ENCODE measurements at regions not wholly inside any gene's neighbourhood (a gene's known extent, or its start where the extent isn't known, plus 50 kb on each side); places are given as distances from the start of the nearest gene placed in this dataset.
A peak's percentile ranks its signal among the peaks of the same experiment; 100 is the strongest.

DNA sequence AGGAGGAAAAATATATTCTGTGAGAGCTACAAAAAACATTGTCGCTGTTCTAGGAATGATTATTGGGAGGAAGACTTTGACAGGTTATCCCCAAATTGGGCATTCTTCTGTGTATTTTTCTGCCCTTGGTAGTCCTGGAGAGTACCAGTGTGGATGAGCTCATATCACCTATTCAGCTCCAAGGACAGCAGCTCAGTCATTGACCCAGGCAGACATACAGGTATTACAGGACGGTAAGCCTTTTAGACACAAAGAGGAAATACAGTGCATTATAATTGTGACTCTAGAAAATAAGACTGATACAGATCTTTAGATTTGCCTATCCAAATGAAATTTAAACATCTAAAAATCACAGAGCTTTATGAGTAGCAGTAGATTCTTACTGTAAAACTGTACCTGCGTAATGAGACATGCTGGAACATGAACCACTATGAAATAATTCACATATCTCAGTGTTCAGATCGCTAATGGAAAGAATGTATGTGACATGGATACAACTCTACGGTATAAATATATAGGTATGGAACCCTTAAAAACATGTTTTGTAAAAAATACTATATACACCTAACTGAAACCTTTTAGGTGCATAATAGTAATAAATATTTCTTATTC, 56.0 kb downstream of the PLK2 start:
- no peak for DNase-seq

DNA sequence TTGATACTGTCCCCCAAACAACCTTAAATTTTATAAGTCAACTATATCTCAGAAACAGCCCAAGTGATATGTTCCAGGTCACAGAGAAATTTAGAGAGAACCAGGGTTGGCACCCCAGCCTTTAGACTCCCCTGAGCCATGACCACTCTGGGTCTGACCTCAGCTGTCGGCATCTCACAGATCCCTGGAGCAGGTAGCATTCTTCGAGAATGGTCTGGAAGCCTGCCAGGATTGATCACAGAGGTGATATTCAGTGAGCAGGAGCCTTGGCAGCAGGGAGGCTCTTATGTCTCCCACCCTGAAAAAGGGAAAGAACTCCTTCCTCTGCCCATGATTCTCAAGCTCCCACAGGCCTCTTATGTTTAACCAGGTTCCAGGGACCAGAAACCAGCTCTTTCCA, 58.2 kb downstream of the PLK2 start:
- no peak for DNase-seq

DNA sequence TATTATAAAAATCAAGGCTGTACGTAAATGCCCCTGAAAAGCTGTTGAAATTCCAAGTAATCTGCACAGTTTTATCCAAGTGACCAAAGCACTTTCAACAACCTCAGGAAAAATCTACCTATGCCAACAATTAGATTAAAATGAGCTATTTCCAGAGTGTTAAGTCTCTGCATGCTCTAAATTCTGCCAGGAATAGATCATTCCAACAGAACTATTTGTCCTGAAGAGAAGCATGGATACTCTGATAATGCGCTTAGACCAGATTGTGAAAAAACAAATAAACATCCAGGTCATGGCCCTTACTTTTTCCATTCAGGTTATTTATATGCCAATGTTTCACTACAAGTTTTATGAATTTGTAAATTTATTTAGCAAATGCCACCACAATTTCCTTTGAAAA, 59.1 kb downstream of the PLK2 start:
- no peak for DNase-seq

DNA sequence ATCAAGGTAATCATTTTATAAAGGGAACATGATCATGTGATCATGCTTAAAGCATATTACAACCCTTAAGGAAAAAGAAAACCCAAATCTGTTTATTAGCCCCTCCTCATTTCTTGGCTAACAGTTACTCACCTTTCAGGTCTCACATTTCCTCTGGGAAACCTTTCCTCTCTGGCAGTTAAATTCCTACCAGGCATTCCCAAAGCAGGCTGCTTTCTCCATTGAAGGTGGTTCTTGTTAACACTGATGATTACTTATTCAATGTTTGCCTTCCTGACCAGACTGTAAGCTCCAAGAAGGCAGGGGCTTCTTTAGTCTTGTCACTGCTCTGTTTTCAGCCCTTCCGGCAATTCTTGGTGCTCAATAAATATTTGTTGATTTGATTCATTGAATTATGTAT, 59.9 kb downstream of the PLK2 start:
- DNase-seq: no peak

DNA sequence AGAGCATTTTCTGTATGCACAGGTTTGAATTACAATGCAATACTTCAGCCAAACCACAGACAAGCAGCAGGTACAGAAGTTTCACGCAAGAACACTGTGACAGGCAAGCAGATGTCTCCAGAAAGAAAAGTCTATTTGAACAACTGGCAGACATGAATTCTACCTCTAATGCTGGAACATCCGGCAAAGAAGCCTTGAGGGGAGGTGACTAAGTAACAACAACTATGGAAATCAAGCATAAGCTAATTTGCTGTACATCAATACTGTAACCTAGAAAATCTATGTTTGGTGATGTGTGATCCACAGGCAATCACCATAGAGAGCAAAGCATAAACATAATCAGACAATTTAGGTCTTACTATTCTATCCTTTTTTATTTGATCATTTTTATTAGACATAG, 65.5 kb downstream of the PLK2 start:
- no peak for DNase-seq

DNA sequence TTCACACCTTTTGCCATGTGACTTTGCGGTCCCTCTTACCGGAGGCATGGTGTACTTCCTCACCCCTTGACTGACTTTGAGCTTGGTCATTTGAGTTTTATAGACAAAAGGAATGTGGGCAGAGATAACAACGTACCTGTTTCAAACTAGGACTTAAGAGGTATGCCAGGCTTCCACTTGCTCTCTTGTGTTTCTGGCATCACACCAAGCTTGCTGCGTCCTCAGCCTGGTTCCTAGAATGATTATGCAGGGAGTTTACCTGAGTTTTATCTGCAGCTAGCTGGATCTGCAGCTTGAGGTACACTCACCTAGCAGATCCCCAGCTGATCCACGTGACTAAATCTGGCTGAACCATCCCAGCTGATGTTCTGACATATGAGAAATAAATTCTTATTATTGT, 66.2 kb downstream of the PLK2 start:
- no peak for DNase-seq

DNA sequence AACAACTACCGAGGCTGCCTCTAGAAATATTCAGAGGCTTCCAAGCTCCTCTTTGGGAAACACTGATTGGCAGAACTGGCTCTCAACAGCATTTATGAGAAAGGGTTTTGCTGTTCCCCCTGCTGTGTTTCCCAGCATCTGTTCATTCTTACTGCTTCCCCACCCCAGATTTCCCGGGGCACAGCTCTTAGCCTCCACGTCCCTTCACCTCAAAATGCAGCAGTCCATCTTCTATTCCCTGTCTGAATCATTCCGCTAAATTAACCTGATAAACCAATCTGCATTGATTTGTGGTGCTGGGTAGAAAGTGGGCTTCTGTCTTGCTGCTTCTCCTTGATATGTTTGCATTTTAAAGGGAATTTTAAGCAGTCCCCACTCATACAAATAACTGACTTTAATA, 67.4 kb downstream of the PLK2 start:
- DNase-seq: no peak

DNA sequence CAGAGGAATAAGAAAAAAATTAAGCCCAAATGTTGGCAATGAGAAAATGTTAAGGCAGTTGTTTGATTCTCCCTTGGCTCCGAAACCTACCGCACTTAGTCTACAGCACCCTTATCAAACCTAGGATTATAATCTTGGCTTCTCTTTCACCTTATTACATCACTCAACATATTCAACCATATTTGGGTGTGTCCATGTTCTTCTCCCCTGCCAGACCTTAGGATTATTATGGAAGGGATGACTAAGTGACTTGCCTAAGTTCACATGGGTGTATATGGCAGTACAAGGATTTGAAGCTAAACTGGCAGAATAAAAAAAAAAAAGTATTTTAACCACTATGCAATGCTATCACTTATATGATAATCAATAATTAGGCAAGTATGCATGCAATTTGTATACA, 76.4 kb downstream of the PLK2 start:
- no peak for DNase-seq

DNA sequence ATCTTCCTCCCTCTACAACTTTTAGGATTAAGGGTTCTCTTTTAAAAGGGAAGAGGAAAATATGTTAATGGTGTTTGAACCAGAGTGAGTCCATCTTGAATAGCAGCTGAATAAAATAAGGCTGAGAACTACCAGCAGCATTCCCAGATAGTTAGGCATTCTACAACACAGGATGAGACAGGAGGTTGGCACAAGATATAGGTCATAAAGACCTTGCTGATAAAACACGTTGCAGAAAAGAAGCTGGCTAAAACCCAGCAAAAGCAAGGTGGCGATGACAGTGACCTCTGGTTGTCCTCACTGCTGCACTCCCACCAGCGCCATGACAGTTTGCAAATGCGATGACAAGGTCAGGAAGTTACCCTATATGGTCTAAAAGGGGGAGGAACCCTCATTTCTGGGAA, 77.8 kb downstream of the PLK2 start:
- no peak for DNase-seq

DNA sequence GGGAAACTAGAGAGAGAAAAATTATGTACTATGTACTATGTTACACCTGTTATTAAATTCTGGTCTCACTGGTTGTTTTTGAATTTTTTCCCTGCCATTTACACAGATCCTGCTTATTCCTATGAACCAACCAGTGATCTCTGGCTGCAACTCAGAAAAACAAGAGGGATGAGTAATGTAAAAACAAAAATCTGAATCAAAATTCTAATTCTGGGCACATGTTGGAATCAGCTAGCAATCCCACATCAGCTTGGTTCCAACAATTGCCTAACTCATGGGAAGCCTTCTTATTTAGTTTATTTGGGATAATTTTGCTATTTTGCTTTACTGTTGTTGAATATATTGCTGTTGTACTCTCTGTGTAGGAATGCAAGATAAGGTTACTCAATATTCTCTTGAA, 78.3 kb downstream of the PLK2 start:
- DNase-seq: no peak

DNA sequence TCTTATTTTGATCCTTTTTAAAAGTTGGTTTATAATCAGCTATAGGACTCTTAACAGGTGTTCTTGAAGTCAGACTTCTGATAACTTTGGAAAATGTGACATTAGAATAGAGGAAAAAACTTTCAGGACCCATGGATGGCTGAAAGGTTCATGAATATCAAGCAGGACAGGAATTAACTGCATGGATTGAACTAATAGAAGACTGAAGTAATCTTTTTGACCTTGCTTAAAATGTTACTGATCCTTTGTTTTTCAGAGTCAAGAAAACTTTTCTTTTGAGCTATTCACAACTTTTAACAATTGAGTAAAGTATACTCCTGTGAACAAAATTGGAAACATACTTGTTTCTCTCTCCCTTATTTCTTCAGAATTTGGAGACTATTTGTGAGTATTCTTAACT, 79.2 kb downstream of the PLK2 start:
- DNase-seq: no peak

DNA sequence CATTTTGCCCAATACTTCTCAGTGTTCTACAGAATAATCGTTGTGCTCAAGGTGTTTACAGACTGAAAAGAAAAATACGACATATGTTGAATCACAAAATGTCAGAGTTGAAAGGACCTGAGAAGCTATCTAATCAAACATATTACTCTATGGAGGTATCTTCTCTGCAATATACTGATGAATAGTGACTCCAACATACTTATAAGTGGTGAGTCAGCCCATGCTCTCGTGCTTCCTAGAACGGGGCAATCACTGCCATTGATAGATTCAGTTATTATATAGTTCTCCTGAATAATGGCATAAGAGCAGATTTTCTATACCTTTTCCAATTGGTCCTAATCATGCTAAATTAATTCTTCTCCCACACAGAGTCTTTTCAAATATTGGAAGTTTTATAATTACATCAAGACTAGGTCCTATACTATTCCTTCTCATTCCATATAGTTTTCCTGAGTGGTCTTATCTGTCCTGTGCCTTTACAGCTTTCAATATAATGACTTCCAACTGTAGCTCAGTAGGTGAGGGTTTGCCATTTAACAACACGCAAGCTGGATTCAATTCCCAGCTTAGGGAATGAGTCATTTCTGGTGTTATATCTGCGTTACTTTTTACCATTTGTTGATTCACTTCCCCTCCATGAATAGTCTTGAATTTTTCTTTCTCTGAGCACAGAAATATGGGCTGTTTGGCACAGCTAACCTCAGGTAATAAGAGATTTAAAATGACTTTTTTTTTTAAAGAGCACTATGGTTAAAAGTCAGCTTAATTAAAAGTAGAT, 81.1 kb downstream of the PLK2 start:
- DNase-seq: no peak

DNA sequence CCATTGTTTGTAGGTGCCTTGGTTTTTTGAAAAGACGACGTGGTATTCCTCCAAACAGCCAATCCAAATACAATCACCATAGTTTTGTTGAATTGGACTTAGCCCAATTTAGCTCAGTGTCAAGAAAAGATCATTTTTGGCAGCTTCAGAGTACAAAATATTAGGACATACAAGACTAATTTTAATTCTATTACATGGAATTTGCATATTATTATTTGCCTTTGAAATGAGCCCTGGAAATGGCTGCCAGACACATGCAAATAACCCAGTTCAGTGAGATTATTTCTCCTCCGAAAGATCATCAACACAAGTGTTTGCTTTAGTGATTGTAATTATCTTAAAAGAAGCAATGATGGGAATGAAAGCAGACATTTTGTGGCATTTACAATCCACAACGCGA, 89.3 kb downstream of the PLK2 start:
- DNase-seq: no peak

DNA sequence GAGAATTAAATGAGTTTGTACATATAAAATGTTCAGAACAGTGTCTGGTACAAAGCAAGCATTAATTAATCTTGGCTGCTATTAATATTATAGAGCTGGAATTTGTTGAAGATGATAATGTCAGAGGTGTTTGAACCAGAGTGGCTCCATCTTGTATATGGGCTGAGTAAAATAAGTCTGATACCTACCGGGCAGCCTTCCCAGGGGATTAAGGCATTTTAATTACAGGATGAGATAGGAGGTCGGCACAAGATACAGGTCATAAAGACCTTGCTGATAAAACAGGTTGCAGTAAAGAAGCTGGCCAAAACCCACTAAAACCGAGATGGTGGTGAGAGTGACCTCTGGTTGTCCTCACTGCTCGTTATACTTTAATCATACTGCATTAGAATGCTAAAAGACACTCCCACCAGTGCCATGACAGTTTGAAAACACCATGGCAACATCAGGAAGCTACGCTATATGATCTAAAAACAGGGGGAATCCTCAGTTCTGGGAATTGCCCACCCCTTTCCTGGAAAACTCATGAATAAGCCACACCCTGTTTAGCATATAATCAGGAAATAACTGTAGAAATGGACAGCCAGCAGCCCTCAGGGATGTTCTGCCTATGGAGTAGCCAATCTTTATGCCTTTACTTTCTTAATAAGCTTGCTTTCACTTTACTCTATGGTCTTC, 90.2 kb downstream of the PLK2 start:
- no peak for DNase-seq

DNA sequence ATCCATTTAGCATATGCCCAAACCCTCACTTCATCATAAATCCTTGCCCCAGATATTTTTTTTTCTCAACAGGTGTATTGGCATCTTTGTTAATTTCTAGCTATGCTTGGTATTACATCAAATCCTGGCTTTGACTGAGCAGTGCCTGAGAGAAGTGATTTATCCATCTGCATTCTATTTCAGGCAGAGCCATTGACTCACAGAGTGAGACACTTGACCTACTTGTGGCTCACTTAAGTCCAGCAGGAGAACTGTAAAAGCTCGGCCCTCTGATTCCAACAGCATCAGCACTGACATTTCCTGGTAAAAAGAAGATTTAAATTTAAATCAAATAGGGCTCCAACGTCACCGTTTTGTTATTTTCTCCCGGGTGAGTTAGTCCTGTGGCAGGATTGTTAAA, 93.4 kb downstream of the PLK2 start:
- DNase-seq: peak in 1 of 3 donors; percentile 2

DNA sequence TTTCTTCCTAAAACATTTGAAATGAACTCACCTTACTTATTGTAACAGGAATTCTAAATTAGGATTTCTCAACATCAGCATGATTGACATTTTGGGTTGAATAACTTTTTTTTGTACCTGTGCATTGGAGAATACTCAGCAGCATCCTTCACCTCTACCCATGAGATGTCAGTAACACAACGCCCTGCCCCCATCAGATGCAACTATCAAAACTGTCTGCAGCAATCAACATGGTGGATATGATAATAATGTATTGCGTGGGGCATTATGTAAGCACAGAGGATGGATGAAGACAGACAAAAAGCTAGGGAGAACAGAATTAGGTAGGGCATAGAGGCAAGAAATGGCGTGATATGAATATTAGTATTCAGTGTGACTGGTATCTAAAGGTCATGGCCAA, 94.1 kb downstream of the PLK2 start:
- DNase-seq: no peak

DNA sequence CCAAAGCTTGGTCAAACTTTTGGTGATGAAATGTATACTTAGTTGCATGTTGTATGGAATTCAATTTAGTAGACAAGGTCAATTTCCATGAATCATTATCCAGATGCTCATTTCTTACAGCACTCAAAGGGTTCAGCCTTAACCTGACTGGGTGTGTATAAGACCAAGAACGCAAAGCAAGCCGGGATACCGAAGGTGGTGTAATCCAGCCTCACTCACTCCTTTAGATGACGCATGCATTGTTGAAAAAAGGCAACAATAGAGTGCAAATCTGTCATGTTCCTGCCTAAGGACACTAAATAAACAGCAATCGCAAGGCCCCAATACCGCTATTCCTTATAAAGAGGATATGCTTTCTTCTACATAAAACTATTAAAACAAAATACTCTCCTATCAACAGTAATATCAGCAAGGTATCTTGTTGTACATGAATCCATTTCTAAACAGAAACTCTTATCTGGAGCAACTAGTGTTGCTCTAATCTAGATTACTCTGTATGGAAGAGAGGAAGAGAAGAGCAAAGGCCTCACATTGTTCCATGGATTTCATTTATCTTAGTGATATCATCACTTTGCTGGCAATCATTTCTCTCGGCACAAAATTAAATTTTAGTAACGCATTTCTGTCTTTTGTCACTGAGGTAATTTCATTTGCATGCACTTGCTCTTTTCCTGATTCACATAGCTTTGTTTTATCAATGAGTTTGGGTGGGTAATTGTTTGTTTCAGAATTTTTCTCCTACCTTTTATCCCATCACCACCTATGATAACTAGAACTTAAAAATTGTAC, 96.2 kb downstream of the PLK2 start:
- no peak for DNase-seq

DNA sequence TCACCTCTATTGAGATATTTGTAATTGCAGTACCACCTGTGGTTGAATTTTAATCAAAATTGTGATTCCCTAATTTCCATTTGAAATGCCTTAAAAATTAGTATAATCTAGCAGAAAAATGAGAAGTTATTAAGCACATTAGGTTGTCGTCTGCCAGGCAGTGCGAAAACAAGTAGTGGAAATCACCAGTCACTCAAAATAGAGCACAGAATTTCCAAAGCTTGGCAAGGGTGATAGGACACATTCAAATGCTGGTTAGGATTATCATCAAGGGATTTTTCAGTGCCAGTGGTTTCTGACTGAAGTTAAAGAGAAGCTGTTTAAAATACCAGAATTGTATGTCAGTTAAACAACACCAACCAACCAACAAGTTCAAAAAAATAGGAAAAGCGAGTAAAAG, 97.8 kb downstream of the PLK2 start:
- DNase-seq: no peak

DNA sequence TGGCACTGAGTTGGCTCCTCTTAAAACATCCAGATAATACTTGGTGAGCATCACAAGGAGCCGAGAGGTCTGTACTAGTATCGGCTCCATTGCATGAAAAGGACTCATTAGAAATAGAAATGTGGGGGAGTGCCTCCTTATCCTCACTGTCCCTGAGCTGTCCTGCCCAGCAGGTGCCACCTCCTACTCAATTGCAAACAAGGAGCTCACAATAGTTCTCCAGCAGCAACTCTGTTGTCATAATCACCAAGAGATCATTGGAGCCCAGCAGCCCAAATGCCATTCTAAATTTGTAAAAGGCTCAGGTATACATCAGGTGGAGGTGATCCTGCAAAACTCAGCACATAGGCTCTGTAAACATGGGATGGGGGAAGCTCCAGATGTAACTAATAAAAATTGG, 99.1 kb downstream of the PLK2 start:
- DNase-seq: no peak

DNA sequence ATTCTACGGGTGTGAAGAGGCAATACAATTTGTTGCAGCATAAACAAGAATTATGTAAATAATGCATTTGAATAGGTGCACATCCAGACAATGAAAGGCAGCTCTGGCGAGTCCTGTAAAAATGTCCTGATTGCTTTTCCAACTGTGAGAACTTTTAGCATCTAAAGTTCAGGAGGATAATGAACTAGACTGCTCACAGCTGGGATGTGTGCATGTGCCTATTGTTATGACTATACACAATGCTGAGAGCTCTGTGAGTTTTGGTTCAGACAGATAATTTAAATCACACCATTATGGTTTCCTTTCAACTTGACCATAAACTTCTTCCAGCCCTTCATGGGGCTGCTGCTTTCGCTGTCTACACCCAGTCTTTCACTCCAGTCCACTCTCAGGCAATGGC, 99.9 kb downstream of the PLK2 start:
- no peak for DNase-seq

DNA sequence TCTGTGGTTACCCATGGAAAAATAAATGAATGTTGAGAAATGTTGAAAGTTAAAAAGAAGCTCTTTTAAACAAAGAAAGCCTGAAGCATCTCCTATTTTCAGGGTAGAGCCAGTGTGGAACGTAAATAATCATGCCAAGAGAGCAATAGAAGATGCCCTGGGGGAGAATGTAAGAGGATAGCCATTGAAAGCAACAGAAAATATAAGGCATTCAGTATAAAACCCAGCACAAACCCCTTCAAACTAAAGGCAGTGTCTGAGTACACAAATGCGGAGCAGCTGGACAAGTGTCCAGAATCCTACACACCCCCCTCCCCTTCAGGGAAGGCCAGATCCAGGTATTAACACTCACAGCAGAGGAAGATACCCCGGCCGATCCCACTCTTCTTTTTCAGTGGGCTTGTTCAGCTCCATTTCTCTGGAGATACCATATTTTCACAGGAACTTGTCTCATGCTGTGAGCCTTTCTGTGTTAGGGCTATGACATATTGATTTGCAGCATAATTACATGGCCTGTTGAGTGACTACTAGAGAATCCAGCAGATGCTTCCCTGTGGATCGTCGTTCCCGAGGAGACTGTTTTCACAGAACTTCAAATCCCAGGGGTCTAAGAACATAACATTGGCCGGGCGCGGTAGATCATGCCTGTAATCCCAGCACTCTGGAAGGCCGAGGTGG, 101.2 kb downstream of the PLK2 start:
- peak in 1 of 3 donors; percentile 9 for DNase-seq

Data from muscle of back (tissue), 3 donors.